GM12891 (cell line): ENCODE measurements at regions not wholly inside any gene's neighbourhood (a gene's known extent, or its start where the extent isn't known, plus 50 kb on each side); places are given as distances from the start of the nearest gene placed in this dataset.
"Not testable (repeated sequence)": the region's sequence is repeated elsewhere in the genome, so short reads cannot be mapped to it uniquely, and the experiment has no call there.

Source experiments
- DNase-seq: peaks from one replicate; pipeline ENCODE4 v3.0.0; 2011; ENCODE audit warnings: low spot score; ENCODE audit not compliant: insufficient read length
- FAIRE-seq: peaks from 2 replicates; lab custom pipeline; 2011; peaks lifted over from hg19 to GRCh38; lab: Jason Lieb, UNC
- PAX5 ChIP-seq: IDR thresholded peaks from 2 replicates; pipeline ENCODE4 v1.6.1; 2011; ENCODE audit warnings: low read length, moderate library complexity, mild to moderate bottlenecking; ENCODE audit not compliant: insufficient read depth, severe bottlenecking
- POLR2A ChIP-seq: IDR thresholded peaks from 2 replicates; pipeline ENCODE4 v1.6.1; 2011; ENCODE audit warnings: low read depth, low read length, control low read depth
- POLR2AphosphoS5 ChIP-seq: IDR thresholded peaks from 2 replicates; pipeline ENCODE4 v1.6.1; 2011; ENCODE audit warnings: low read depth, low read length, control low read depth
- POU2F2 ChIP-seq: IDR thresholded peaks from 2 replicates; pipeline ENCODE4 v1.6.1; 2011; ENCODE audit warnings: low read depth, mild to moderate bottlenecking, control low read depth, low read length, moderate library complexity
- SPI1 ChIP-seq: IDR thresholded peaks from 2 replicates; pipeline ENCODE4 v1.6.1; 2011; ENCODE audit warnings: low read depth, low read length, control low read depth
- TAF1 ChIP-seq: IDR thresholded peaks from 2 replicates; pipeline ENCODE4 v1.6.1; 2011; ENCODE audit warnings: low read depth, low read length, control low read depth

DNA sequence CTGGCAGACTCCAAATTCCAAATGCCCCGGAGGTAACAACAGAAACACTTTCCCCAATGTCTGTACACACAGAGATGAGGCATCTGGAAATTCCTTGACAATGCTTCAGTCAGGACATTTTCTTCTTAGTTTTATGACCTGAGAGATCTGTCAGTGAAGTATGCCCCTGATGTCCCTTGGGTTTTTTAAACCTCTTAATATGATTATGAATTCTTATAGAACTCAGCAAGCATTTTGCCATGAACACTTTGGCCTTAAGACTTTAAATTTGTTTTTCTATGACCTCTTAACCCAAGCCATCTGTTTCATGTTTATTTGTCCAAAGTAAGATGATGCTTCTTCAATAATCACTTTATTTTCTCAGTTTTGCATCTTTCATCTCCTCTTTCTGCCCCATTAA is 1206.2 kb downstream of the GATA3 start:
- no peak for DNase-seq
- no peak for TF ChIP-seq POLR2AphosphoS5
- FAIRE-seq = no peak

DNA sequence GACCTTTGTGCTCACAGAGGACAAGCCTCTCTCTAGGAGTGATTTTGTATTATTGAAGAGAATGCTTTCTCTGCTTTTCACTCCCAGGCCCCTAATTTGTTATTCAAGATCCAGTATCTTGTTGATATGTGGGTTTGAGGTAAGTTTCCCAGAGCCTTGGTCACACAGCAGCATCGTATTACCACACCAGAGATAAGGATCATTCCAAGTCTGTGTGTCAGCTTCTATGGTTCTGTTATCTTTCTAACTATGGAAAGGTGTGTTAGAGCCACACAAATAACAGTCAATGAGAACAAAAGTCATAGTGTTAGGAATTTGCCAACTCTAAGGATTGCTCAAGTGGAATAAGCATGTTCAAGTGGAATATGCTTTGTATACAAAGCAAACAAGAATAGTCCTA is 1208.3 kb downstream of the GATA3 start:
- DNase-seq = no peak
- no peak for TF ChIP-seq SPI1
- TF ChIP-seq TAF1 = no peak
- no peak for TF ChIP-seq PAX5
- no peak for TF ChIP-seq POLR2AphosphoS5
- TF ChIP-seq POU2F2 = no peak
- FAIRE-seq = no peak

DNA sequence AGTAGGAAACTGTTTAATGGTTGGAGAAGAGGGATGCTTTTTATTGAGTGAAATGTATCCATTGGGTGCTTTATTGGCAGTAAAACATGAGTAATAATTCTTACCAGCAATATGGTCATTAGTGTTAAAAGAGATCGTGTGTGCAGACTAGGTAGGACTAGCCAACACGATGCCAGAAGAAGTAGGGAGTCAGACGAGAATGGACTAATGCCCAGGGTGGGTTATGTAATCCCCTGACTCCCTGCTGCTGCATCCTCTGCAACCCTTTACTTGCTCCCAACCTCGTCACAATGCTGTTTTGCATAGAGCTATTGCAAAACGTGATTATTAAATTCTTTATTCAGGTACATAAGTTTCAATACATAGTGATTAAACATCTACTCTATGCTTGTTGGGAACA is 1213.7 kb downstream of the GATA3 start:
- no peak for FAIRE-seq
- TF ChIP-seq TAF1 (no peak), PAX5 (no peak), SPI1 (no peak), POLR2A (no peak), POLR2AphosphoS5 (no peak), POU2F2 (no peak)

GRCh38 chr10:9273126-9273833 is 1218.8 kb downstream of the GATA3 start:
- DNase-seq, FAIRE-seq: not testable (repeated sequence)

More for the DNA sequence above, 1213.7 kb downstream of the GATA3 start:
- DNase-seq = no peak

GRCh38 chr10:9274206-9274755 is 1219.8 kb downstream of the GATA3 start:
- FAIRE-seq = no peak
- TF ChIP-seq POLR2A (no peak), TAF1 (no peak), POU2F2 (no peak), SPI1 (no peak), PAX5 (no peak), POLR2AphosphoS5 (no peak)
- no peak for DNase-seq

- DNase-seq (no peak), FAIRE-seq (no peak)
- TF ChIP-seq POLR2A (no peak), PAX5 (no peak), POLR2AphosphoS5 (no peak), SPI1 (no peak), POU2F2 (no peak)
Observed at GRCh38 chr10:9275861-9276260, 1221.4 kb downstream of the GATA3 start.

DNA sequence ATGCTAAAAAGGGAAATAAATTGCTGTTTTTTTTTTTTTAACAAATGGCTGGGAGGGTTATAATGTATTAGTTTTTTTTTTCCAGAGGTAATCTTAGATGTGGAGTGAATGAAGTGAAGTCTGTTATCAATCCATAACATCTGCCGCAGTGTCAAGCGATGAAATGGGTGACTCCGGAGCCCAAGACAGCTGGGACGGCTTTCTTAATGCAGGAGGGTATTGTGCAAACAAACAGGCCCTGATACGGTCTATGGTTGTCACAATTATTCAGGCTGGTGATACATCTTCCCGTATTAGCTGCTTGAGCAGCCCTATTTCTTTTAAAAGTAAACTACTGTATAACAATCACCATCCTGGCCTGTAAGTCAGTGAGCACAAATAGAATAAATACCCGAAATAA is 1231.2 kb downstream of the GATA3 start:
- no peak for TF ChIP-seq TAF1
- no peak for TF ChIP-seq POLR2A
- TF ChIP-seq POU2F2 = no peak
- TF ChIP-seq PAX5 = no peak
- no peak for TF ChIP-seq POLR2AphosphoS5
- no peak for TF ChIP-seq SPI1
- FAIRE-seq (no peak), DNase-seq (no peak)

DNA sequence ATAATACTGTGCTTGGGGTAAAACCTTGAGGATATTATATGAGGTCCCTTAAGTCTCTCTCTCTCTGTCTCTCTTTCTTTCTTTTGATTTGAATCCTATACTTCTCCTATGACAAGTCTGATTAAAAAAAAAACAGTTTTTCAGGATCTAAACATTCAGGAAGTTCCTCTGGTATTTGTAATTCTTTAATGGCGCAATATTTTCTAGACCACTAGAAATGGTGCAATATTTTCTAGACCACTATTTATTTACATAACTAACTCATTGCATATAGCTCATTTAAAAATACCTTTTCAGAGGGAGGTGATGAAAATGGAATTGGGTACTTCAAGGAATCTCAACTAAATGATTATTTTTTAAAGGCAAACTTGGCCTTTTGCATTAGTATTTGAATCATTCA is 1235.3 kb downstream of the GATA3 start:
- FAIRE-seq (no peak), DNase-seq (no peak)
- TF ChIP-seq SPI1 = no peak
- TF ChIP-seq POLR2AphosphoS5 = no peak
- no peak for TF ChIP-seq PAX5
- no peak for TF ChIP-seq POU2F2
- TF ChIP-seq POLR2A = no peak
- no peak for TF ChIP-seq TAF1

DNA sequence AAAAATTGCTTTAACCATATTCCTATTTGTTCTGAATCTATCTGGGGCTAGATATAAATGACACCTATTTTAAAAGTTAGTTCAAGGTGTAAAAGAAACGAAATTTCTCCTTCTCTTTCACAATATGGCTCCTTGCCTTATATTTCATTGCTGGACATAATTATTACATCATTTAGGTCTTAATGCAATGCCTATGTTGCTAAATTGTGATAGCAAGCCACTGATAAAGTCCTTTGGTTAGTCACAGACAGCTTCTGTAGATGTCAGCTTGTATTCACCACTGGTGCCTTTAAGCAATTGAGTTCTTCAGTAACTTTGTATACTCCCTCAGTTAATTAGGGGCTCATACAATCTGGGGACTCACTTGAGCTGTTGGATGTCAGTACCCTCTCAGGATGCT is 1236.6 kb downstream of the GATA3 start:
- TF ChIP-seq TAF1 (no peak), SPI1 (no peak)
- DNase-seq = no peak
- no peak for FAIRE-seq

DNA sequence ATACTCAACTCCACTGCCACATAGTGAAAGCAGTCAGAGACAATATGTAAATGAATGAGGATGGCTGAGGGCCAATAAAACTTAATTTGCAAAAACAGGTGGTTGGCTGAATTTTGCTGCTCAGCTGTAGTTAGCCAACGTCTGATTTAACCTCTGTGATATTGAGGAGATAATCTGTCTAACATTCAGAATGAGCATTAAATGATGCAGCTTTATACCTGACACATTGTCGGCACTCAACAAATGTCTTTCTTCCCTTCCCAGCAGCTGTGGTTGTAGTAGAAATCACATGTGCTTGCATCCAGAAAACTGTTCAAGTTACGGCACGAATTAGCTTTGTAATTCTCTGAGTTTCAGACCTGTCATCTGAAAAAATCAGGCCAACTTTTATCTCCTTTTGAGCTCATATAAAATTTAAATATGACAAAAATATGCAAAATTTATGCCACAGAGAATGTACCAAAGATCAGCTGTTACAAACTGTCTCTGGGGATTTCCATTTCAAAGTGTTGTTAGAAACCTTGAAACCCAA is 1239.7 kb downstream of the GATA3 start:
- no peak for TF ChIP-seq POLR2A
- no peak for TF ChIP-seq POLR2AphosphoS5
- DNase-seq (no peak), FAIRE-seq (peak; percentile 58)

DNA sequence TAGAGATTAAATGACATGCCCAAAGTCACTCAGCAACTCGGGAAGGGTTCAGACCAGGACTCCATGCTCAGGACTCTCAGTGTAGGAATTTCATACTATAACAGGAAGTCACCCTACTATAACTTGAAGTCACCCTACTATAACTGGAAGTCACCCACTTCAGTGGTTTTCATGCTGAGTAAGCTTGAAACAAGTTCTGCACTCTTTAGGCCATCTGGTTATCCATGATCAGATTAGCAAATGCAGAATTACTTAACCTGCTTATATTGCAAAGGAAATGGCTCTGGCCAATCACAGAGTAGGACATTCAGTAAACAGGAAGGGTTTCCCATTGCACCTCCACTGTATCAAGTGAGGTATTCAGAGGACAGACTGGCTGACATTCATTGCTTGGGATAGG is 1240.4 kb downstream of the GATA3 start:
- peak; percentile 60 for TF ChIP-seq SPI1
- no peak for TF ChIP-seq TAF1
- peak; percentile 55 for FAIRE-seq
- DNase-seq = no peak
